ENCODE measurements at regions not wholly inside any gene's neighbourhood (a gene's known extent, or its start where the extent isn't known, plus 50 kb on each side); places are given as distances from the start of the nearest gene placed in this dataset.

DNA sequence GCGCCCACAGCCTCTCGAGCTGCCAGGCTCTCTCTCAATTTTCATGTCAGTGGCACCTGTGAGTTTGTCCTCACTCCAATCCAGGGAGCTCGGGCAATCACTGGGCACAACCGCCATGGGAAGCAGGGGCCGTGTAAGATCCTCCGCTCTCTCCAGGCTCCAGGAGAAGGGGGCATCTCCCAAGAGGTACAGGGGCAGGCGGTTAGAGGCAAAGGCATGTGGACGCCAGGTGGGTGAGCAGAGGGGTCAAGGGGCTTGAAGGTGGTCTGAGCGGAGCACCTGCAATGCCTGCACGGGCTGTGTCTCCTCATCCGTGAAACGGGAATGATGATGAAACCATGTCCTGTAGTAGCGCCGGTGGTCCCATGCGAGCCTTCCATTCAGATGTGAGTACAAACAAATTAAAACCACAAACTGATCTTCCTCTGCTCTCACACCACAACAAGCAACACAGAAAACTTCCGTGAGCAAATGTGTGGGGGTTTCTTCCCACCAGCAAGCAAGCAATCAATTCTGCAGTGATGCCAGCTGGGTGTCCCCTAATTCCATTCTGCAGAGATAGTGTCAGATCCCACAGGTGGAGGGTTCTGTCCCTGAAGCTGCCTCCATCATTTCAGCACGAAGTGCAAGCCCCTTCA is 222.5 kb upstream of the PMEPA1 start:
- no peak for DNase-seq (ENCODE audit: low read depth, low spot score)
- FAIRE-seq = no peak
- ChIA-PET POLR2A (no interaction called here), RAD21 (ENCODE audit: unreplicated experiment) (no interaction called here), CTCF (no interaction called here), SMC1A (ENCODE audit: uncharacterized antibody, unreplicated experiment) (no interaction called here)
- H3K4me2 ChIP-seq (ENCODE audit: control insufficient read depth, insufficient read depth) = no peak overlapping the region
- H3K27me3 ChIP-seq (replicated peaks in 1 of 2; ENCODE audit: control insufficient read depth in 2 of 2, insufficient read depth in 2 of 2, low read length in 1 of 2) = peaks cover 0 to 1% of the 10 kb centered on the region in 2 experiments; a peak in 2 of 4 replicates
- in situ Hi-C loops (cut with MboI) (no loop called here), intact Hi-C loops (cut with micrococcal nuclease; ENCODE audit: unreplicated experiment) (no loop called here)
- no peaks in the 10 kb centered on the region for H3K36me3 ChIP-seq (ENCODE audit: control insufficient read depth in 2 of 2, insufficient read depth in 2 of 2, low read length in 1 of 2)
- no peaks in the 10 kb centered on the region for H3K9me3 ChIP-seq (replicated peaks; ENCODE audit: control insufficient read depth, insufficient read depth, low read length)
- H3K4me1 ChIP-seq (ENCODE audit: control insufficient read depth, insufficient read depth, low read length) = no peaks in the 10 kb centered on the region
- ATAC-seq = no peak
- TF ChIP-seq, protein P1, sequence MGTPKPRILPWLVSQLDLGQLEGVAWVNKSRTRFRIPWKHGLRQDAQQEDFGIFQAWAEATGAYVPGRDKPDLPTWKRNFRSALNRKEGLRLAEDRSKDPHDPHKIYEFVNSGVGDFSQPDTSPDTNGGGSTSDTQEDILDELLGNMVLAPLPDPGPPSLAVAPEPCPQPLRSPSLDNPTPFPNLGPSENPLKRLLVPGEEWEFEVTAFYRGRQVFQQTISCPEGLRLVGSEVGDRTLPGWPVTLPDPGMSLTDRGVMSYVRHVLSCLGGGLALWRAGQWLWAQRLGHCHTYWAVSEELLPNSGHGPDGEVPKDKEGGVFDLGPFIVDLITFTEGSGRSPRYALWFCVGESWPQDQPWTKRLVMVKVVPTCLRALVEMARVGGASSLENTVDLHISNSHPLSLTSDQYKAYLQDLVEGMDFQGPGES (IDR thresholded peaks at IDR 0.05) = no peak
- TF ChIP-seq STAT3 (IDR thresholded peaks at IDR 0.05; ENCODE audit: low read depth, low read length) (no peak), YY1 (IDR thresholded peaks at IDR 0.05; ENCODE audit: low read depth, low read length) (no peak)
- TF ChIP-seq, protein P2, sequence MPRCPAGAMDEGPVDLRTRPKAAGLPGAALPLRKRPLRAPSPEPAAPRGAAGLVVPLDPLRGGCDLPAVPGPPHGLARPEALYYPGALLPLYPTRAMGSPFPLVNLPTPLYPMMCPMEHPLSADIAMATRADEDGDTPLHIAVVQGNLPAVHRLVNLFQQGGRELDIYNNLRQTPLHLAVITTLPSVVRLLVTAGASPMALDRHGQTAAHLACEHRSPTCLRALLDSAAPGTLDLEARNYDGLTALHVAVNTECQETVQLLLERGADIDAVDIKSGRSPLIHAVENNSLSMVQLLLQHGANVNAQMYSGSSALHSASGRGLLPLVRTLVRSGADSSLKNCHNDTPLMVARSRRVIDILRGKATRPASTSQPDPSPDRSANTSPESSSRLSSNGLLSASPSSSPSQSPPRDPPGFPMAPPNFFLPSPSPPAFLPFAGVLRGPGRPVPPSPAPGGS (IDR thresholded peaks at IDR 0.05; ENCODE audit: borderline replicate concordance, insufficient read depth, low read depth, low read length, poor library complexity, severe bottlenecking) = no peak
- TF ChIP-seq, protein P3, sequence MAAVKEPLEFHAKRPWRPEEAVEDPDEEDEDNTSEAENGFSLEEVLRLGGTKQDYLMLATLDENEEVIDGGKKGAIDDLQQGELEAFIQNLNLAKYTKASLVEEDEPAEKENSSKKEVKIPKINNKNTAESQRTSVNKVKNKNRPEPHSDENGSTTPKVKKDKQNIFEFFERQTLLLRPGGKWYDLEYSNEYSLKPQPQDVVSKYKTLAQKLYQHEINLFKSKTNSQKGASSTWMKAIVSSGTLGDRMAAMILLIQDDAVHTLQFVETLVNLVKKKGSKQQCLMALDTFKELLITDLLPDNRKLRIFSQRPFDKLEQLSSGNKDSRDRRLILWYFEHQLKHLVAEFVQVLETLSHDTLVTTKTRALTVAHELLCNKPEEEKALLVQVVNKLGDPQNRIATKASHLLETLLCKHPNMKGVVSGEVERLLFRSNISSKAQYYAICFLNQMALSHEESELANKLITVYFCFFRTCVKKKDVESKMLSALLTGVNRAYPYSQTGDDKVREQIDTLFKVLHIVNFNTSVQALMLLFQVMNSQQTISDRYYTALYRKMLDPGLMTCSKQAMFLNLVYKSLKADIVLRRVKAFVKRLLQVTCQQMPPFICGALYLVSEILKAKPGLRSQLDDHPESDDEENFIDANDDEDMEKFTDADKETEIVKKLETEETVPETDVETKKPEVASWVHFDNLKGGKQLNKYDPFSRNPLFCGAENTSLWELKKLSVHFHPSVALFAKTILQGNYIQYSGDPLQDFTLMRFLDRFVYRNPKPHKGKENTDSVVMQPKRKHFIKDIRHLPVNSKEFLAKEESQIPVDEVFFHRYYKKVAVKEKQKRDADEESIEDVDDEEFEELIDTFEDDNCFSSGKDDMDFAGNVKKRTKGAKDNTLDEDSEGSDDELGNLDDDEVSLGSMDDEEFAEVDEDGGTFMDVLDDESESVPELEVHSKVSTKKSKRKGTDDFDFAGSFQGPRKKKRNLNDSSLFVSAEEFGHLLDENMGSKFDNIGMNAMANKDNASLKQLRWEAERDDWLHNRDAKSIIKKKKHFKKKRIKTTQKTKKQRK (IDR thresholded peaks at IDR 0.05; ENCODE audit: low read depth, low read length) = no peak
- WGBS (ENCODE audit: insufficient coverage, insufficient replicate concordance, low lambda C conversion rate, missing lambda C conversion rate) = 36% methylated on average over 17 of the region's 17 CpGs
- no peaks in the 10 kb centered on the region for H3K79me2 ChIP-seq (ENCODE audit: control insufficient read depth, insufficient read depth, low read length)
- no peak overlapping the region for H3K27ac ChIP-seq (ENCODE audit: control insufficient read depth, insufficient read depth)
- BruUV-seq (replicated peaks) = no TSS peak
- H2AFZ ChIP-seq (ENCODE audit: control insufficient read depth, low read depth, low read length) = no peak overlapping the region
- no peak overlapping the region for H3K9ac ChIP-seq (ENCODE audit: control insufficient read depth, insufficient read depth, low read length)
- H3K4me3 ChIP-seq = no peak overlapping the region
- no peaks in the 10 kb centered on the region for H4K20me1 ChIP-seq (ENCODE audit: control insufficient read depth, insufficient read depth)

Data from GM12878 (cell line).